HFF-Myc (cell line): ENCODE measurements at regions not wholly inside any gene's neighbourhood (a gene's known extent, or its start where the extent isn't known, plus 50 kb on each side); places are given as distances from the start of the nearest gene placed in this dataset.

Experiments used
- DNase-seq: peaks from one replicate; pipeline ENCODE4 v3.0.0-alpha.2; 2011; ENCODE audit warnings: low read depth; ENCODE audit errors: extremely low read depth
- H3K4me3 ChIP-seq: replicated peaks from 2 replicates; pipeline ENCODE4 v1.5.1; 2011; ENCODE audit warnings: low read depth, mild to moderate bottlenecking, control low read depth, low read length
- TF ChIP-seq, protein P1 (sequence below): IDR thresholded peaks from 2 replicates; pipeline ENCODE4 v1.5.1; 2012; ENCODE audit warnings: mild to moderate bottlenecking, low read depth, low read length, control low read depth; ENCODE audit errors: missing control alignments

DNA sequence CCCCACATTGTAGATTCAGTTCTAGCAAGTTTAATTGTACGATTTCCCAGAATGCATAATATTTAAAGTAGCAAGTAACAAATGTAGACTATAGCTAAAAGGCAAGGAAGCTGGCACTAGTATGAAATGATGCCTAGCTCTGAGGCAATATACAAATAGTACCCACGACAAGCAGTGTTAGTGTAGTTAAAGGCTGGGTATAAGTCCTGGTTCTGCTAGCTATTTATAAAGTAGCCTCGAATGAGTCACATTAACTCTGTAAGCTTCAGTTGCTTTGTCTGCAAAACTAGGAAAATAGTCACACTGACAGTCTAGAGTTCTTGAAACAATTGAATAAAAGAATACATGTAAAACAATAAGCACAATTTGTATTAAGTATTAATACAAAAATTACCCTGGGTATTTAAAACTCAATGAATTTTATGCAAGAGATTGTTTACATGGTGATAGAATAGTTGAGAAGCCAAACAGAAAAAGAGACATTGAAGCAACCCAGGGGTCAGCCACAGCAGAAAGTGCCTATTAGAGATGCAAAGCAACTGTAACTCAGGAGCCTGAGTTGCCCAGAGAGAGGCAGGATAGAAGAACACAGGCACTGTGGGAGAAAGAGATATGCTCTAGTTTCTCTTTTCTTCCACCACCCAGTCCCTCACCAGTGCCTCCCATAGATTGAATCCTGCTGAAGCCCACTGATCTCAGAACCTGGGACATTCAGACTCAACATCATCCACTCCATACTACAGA, 949.0 kb downstream of the C4orf33 start:
- no peak for DNase-seq
- TF ChIP-seq, protein P1, sequence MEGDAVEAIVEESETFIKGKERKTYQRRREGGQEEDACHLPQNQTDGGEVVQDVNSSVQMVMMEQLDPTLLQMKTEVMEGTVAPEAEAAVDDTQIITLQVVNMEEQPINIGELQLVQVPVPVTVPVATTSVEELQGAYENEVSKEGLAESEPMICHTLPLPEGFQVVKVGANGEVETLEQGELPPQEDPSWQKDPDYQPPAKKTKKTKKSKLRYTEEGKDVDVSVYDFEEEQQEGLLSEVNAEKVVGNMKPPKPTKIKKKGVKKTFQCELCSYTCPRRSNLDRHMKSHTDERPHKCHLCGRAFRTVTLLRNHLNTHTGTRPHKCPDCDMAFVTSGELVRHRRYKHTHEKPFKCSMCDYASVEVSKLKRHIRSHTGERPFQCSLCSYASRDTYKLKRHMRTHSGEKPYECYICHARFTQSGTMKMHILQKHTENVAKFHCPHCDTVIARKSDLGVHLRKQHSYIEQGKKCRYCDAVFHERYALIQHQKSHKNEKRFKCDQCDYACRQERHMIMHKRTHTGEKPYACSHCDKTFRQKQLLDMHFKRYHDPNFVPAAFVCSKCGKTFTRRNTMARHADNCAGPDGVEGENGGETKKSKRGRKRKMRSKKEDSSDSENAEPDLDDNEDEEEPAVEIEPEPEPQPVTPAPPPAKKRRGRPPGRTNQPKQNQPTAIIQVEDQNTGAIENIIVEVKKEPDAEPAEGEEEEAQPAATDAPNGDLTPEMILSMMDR: no peak
- no peak overlapping the region for H3K4me3 ChIP-seq

DNA sequence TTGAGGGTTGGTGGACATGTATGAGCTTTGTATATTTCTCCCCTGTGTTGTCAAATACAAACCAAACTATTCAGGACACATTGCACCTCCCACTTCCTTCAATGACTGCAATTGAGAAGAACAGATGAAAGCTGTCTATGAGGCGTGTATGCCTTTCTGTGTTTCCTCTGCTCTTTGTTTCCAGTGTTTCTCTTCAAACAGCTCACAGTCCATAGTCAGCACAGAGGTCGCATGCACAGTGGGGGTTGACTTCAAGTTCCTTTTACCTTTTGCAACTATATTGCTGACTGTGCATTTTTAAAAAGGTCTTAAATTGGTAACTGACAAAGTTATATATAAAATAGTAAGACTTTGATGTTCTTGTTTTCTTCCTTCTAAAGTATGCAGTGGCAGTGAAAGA, 957.8 kb downstream of the C4orf33 start:
- TF ChIP-seq, protein P1: no peak
- DNase-seq: no peak
- no peak overlapping the region for H3K4me3 ChIP-seq

DNA sequence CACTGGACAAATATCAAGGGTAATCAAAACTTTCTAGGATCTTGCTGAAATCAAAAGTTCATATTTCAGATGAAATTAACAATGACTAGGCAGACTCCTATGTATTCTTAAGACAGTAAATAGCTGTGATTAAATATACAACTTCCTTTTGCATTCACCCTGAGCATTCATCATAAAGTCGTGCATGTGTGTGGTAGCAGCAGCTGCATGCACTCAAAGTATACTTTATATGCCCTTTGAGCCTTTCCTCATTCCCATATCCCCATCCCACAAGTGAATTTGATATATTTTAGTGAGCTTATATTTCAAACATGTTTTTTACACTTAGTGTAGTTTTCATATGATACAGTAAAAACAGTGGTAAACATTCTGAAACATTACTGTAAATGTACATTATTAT, 959.0 kb downstream of the C4orf33 start:
- DNase-seq: no peak
- TF ChIP-seq, protein P1: no peak
- no peak overlapping the region for H3K4me3 ChIP-seq

DNA sequence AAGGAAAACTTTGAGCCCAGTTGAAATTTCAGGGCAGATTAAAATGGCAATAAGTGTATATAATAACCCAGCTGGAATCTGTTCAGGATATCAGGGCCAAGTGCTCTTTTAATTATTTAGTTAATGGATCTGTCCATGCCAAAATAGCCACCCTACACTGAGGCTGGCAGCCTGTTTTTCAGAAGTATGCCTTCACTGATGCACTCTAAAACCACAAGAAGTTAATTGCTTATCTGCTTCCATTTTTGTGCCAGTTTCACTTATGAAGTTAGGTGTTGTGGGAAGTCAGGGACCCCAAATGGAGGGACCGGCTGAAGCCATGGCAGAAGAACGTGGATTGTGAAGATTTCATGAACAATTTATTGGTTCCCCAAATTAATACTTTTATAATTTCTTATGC, 960.3 kb downstream of the C4orf33 start:
- DNase-seq: no peak
- no peak overlapping the region for H3K4me3 ChIP-seq
- TF ChIP-seq, protein P1: no peak

DNA sequence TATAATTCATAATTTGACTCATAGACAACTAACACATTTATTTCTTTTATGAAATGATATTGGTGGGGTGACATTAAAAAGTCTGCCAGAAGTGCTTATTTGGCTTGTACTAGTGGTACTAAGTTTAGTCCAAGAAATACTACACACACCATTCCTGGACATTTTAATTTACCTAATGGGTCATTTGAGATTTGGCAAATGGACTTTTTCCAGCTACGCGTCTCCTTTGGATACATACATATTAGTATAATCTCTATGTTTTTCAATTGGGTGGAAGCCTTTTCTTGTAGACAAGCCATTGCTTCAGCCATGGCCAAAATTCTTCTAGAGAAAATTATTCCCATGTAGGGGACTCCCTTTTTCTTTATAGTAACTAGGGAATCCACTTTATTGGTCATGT, 968.5 kb downstream of the C4orf33 start:
- H3K4me3 ChIP-seq: no peak overlapping the region
- TF ChIP-seq, protein P1: no peak
- DNase-seq: no peak

DNA sequence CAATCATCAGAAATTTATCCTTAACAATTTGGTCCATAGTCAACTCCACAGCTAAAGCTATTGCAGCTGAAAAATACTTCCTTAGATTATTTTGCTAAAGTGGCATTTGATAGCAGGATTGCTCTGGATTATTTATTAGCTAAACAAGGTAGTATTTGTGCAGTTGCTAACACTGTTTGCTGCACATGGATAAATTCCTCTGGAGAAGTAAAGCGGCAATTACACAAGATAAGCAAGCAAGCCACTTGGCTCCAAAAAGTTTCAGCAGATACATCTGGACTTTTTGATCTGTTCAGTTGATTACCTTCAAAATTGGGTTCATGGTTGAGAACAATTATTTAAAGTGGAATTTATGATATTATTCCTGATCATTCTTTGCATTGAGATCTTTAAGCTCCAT, 971.5 kb downstream of the C4orf33 start:
- DNase-seq: no peak
- TF ChIP-seq, protein P1: no peak
- no peak overlapping the region for H3K4me3 ChIP-seq

DNA sequence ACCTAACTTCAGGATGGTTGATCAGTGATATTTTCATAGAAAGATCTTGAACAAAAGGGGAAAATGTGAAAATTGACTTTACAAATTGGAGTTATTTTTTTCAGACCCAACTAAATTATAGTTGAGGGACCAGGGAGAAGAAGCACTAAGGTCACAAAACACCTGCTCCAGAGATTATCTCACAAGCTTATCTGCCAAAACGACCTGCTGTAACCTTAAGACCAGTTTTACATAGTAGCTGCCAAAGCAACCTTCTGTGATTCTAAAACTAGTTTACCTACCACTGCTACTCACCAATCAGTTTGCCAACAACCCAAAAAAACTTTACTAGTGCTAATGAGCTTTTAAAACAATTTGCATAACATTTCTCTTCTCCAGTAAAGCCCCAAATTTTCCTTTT, 972.1 kb downstream of the C4orf33 start:
- H3K4me3 ChIP-seq: no peak overlapping the region
- TF ChIP-seq, protein P1: no peak
- no peak for DNase-seq
